Amniotic stem cell (primary cell): ENCODE measurements at regions not wholly inside any gene's neighbourhood (a gene's known extent, or its start where the extent isn't known, plus 50 kb on each side); places are given as distances from the start of the nearest gene placed in this dataset.

Experiments used
- DNase-seq: peaks from one replicate; lab custom pipeline; 2025; lab: John Stamatoyannopoulos, UW

- no peak for DNase-seq
Observed at GRCh38 chr6:166774770-166775169, 147.7 kb upstream of the RPS6KA2 start.

GRCh38 chr6:166774292-166774691 lies 147.2 kb upstream of the RPS6KA2 start:
- no peak for DNase-seq

- no peak for DNase-seq
Observed at GRCh38 chr6:166772518-166772917, 145.5 kb upstream of the RPS6KA2 start.

- DNase-seq: no peak
Observed at GRCh38 chr6:166771701-166772100, 144.7 kb upstream of the RPS6KA2 start.

- DNase-seq: no peak
Observed at GRCh38 chr6:166770216-166771116, 143.4 kb upstream of the RPS6KA2 start.

GRCh38 chr6:166769648-166770047 lies 142.6 kb upstream of the RPS6KA2 start:
- DNase-seq: no peak

- no peak for DNase-seq
Observed at GRCh38 chr6:166768761-166769160, 141.7 kb upstream of the RPS6KA2 start.

- no peak for DNase-seq
Observed at GRCh38 chr6:166767230-166767629, 140.2 kb upstream of the RPS6KA2 start.

GRCh38 chr6:166766769-166767168 lies 139.7 kb upstream of the RPS6KA2 start:
- DNase-seq: no peak

GRCh38 chr6:166765234-166765541 lies 138.1 kb upstream of the RPS6KA2 start:
- DNase-seq: no peak

- no peak for DNase-seq
Observed at GRCh38 chr6:166764473-166765233, 137.6 kb upstream of the RPS6KA2 start.

GRCh38 chr6:166763606-166764472 lies 136.8 kb upstream of the RPS6KA2 start:
- DNase-seq: no peak

- DNase-seq: no peak
Observed at GRCh38 chr6:166761801-166762200, 134.8 kb upstream of the RPS6KA2 start.

- no peak for DNase-seq
Observed at GRCh38 chr6:166760288-166760687, 133.2 kb upstream of the RPS6KA2 start.

GRCh38 chr6:166758136-166758704 lies 131.2 kb upstream of the RPS6KA2 start:
- no peak for DNase-seq

- DNase-seq: peak; percentile 20
Observed at GRCh38 chr6:166757232-166758135, 130.4 kb upstream of the RPS6KA2 start.

GRCh38 chr6:166754218-166755030 lies 127.4 kb upstream of the RPS6KA2 start:
- no peak for DNase-seq

GRCh38 chr6:166752928-166753721 lies 126.1 kb upstream of the RPS6KA2 start:
- DNase-seq: no peak

GRCh38 chr6:166752097-166752496 lies 125.0 kb upstream of the RPS6KA2 start:
- DNase-seq: no peak
